WERI-Rb-1 (cell line): ENCODE measurements at regions not wholly inside any gene's neighbourhood (a gene's known extent, or its start where the extent isn't known, plus 50 kb on each side); places are given as distances from the start of the nearest gene placed in this dataset.

Experiments
- DNase-seq: peaks from one replicate; pipeline ENCODE4 v3.0.0-alpha.2; 2020
- H3K27ac ChIP-seq: fragments of 250-450 bp; sonication (Bioruptor Pico); 2 replicates; pipeline ENCODE4 v1.5.1; 2020; ENCODE audit warnings: mild to moderate bottlenecking, moderate library complexity
- H3K27me3 ChIP-seq: fragments of 250-450 bp; sonication (Bioruptor Pico); 2 replicates; pipeline ENCODE4 v1.5.1; 2021; ENCODE audit warnings: mild to moderate bottlenecking, low read depth, moderate library complexity; ENCODE audit not compliant: insufficient read depth, severe bottlenecking
- H3K36me3 ChIP-seq: fragments of 250-450 bp; sonication (Bioruptor Pico); 2 replicates; pipeline ENCODE4 v1.5.1; 2020; ENCODE audit warnings: mild to moderate bottlenecking, moderate library complexity
- H3K4me3 ChIP-seq: 2 replicates; pipeline ENCODE4 v1.5.1; 2011; ENCODE audit warnings: low read depth, mild to moderate bottlenecking, control low read depth, low read length
- H3K9me3 ChIP-seq: fragments of 250-450 bp; sonication (Bioruptor Pico); 2 replicates; pipeline ENCODE4 v1.5.1; 2021; ENCODE audit warnings: mild to moderate bottlenecking, moderate library complexity; ENCODE audit not compliant: severe bottlenecking
- TF ChIP-seq, protein P1 (sequence below): IDR thresholded peaks from 2 replicates; pipeline ENCODE4 v1.5.1; 2011; ENCODE audit warnings: low read depth, mild to moderate bottlenecking, control low read depth, inconsistent platforms, low read length

DNA sequence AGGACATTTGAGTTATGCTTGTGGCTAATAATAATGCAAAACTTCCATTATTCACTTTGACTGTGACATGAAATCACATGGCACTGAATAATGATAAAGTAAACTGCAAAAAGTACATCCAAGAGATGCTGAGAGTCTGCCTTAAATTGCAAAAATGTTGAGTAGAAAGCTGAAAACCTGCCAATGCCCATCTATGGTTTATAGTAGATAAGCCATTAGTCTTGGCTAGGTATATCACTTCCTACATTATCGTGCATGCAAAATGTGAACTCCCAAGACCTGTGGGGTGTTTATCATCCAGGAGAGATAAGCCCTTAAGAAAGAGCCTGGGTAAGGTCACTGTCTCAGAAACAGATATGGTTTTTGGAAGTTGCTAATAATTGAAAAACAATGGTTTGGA lies 208.7 kb upstream of the DPYD start:
- Histone ChIP-seq H3K27ac (no peak overlapping the region), H3K9me3 (no peaks in the 10 kb centered on the region), H3K36me3 (no peaks in the 10 kb centered on the region), H3K4me3 (no peak overlapping the region), H3K27me3 (no peaks in the 10 kb centered on the region)
- TF ChIP-seq, protein P1, sequence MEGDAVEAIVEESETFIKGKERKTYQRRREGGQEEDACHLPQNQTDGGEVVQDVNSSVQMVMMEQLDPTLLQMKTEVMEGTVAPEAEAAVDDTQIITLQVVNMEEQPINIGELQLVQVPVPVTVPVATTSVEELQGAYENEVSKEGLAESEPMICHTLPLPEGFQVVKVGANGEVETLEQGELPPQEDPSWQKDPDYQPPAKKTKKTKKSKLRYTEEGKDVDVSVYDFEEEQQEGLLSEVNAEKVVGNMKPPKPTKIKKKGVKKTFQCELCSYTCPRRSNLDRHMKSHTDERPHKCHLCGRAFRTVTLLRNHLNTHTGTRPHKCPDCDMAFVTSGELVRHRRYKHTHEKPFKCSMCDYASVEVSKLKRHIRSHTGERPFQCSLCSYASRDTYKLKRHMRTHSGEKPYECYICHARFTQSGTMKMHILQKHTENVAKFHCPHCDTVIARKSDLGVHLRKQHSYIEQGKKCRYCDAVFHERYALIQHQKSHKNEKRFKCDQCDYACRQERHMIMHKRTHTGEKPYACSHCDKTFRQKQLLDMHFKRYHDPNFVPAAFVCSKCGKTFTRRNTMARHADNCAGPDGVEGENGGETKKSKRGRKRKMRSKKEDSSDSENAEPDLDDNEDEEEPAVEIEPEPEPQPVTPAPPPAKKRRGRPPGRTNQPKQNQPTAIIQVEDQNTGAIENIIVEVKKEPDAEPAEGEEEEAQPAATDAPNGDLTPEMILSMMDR, result no peak
- DNase-seq, result no peak

DNA sequence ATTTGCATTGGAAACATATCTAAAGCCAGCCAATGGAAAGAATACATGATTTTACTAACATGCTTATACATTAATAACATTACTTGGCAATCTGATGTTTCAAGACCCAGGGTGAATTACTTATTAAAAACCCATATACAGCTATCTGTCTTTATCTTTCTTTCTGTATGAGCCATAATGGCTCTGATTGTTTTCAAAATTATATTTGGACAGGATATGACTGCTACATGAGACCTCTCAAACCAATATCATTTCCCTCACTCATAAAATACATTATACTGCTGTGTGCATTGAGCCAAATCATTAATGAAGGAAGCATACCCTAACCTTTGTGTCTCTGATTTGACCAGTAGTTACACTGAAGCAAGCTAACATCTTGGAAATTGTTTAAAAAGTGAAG lies 205.9 kb upstream of the DPYD start:
- no peaks in the 10 kb centered on the region for H3K9me3 ChIP-seq
- H3K27me3 ChIP-seq, result no peaks in the 10 kb centered on the region
- TF ChIP-seq, protein P1, result no peak
- no peak for DNase-seq
- no peaks in the 10 kb centered on the region for H3K36me3 ChIP-seq
- no peak overlapping the region for H3K4me3 ChIP-seq
- no peak overlapping the region for H3K27ac ChIP-seq

DNA sequence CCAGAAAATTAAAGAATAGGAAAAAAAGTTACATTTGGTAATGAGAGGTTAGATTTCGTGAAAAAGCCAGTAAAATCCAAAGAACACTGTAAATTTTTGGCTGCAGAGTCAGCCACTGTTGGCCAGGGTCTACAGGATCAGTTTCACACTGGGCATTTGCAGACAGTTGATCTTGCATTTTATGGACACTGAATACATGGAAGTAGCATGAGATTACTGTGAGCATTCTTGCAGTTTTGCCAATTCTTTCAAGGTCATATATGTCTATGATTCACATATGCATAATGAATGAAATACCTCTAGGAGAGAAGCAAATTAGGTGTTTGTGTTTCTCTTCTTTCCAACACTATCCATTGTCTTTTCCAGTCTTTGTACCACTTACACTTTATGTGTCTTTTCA lies 200.8 kb upstream of the DPYD start:
- H3K27me3 ChIP-seq, result no peaks in the 10 kb centered on the region
- DNase-seq, result no peak
- TF ChIP-seq, protein P1, result no peak
- no peaks in the 10 kb centered on the region for H3K36me3 ChIP-seq
- H3K27ac ChIP-seq, result no peak overlapping the region
- no peaks in the 10 kb centered on the region for H3K9me3 ChIP-seq
- no peak overlapping the region for H3K4me3 ChIP-seq

DNA sequence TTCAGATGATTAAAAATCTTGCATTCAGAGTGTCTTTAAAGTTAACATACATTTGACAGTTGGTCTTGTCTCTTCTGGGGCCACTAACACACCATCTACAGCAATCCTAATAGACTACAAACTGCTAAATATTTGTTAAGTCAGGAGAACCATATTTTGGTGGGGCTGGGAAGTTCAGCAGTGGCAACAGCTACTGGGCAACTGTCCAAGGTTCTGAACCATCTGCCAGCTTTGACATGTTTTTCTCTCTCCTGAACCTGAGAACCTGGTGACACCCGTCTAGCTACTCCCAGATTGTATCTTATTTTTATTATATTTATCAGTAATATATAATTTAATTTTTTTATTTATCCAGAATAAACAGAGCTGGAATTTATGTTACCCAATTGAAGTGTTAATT lies 199.0 kb upstream of the DPYD start:
- no peak for DNase-seq
- Histone ChIP-seq H3K9me3 (no peaks in the 10 kb centered on the region), H3K27me3 (no peaks in the 10 kb centered on the region), H3K36me3 (no peaks in the 10 kb centered on the region), H3K27ac (no peak overlapping the region), H3K4me3 (no peak overlapping the region)
- TF ChIP-seq, protein P1, result no peak

DNA sequence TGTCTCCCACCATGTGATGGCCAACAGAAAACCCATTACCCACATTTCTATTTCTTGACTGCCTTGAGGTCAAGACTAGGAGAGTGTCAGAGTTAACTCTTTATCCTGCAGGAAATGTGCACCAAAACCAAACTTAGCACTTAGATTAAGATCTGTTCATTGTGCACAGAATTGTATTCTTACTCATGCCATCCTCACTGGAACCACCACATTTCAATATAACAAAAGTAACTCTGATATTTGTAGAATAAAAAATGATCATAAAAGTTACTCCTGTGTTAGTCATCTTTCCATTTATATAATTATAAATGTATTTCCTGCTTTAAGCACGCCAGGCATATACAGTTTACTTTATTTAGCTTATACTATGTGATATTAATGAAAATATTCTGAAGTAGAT lies 193.0 kb upstream of the DPYD start:
- DNase-seq, result no peak
- no peak overlapping the region for H3K27ac ChIP-seq
- no peak overlapping the region for H3K4me3 ChIP-seq
- H3K36me3 ChIP-seq, result no peaks in the 10 kb centered on the region
- TF ChIP-seq, protein P1, result no peak
- no peaks in the 10 kb centered on the region for H3K9me3 ChIP-seq
- H3K27me3 ChIP-seq, result no peaks in the 10 kb centered on the region

DNA sequence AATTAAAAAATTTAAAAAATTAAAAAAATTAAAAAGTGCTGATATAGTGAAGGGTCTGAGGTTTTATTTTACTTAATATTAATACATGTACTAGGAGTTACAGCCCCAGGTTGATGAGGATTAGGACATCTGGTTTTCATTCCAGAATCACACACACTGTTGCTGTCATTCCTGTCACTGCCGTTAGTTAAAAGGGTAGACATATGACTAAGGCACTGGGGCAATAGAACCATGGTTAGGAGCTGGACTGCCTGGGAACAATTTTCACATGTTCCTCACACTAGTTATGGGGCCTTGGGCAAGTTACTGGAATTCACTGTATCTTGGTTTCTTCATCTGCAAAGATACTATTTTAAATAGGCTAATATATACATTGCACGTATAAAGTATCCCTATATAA lies 191.8 kb upstream of the DPYD start:
- no peak overlapping the region for H3K27ac ChIP-seq
- DNase-seq, result no peak
- no peaks in the 10 kb centered on the region for H3K36me3 ChIP-seq
- H3K4me3 ChIP-seq, result no peak overlapping the region
- TF ChIP-seq, protein P1, result no peak
- H3K9me3 ChIP-seq, result no peaks in the 10 kb centered on the region
- H3K27me3 ChIP-seq, result no peaks in the 10 kb centered on the region
